ENCODE measurements at regions not wholly inside any gene's neighbourhood (a gene's known extent, or its start where the extent isn't known, plus 50 kb on each side); places are given as distances from the start of the nearest gene placed in this dataset.

DNA sequence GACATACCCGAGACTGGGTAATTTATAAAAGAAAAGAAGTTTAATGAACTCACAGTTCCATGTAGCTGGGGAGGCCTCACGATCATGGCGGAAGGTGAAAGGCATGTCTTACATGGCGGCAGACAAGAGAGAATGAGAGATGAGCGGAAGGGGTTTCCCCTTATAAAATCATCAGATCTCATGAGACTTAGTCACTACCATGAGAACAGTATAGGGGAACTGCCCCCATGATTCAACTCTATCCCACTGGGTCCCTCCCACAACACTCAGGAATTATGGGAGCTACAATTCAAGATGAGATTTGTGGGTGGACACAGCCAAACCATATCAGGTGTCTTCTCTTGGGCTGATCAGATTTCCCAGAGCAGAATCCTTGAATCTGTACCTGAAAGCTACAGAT, 617.3 kb upstream of the ID2 start:
- Histone ChIP-seq H3K27ac (ENCODE audit: low read depth) (no peak overlapping the region), H3K4me1 (ENCODE audit: insufficient read depth) (no peaks in the 10 kb centered on the region), H3K4me3 (ENCODE audit: low read depth, low read length) (no peak overlapping the region), H3K36me3 (ENCODE audit: insufficient read depth) (no peaks in the 10 kb centered on the region)
- WGBS = 96% methylated on average over 5 of the region's 5 CpGs
- no peak for DNase-seq (ENCODE audit: extremely low spot score)

DNA sequence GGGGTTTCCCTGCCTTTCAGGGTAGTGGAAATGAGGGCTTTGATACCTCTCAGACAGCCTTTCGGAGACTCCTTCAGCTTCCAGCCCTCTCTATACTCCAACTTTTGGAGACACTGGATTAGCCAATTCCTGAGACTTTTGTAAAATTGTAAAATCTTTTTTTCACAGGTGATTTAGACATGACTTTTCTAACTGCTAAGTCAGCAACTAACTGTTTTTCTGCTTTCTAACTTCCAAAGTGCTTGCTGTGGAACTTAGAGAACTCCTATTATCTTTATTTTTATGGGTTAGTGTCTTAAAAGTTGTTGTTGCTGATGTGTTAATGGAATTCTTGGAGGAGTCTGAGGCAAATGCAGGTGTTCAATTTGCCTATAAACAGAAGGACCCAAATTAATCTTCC, 616.7 kb upstream of the ID2 start:
- 97% methylated on average over 1 of the region's 1 CpG for WGBS
- no peak for DNase-seq (ENCODE audit: extremely low spot score)
- no peak overlapping the region for H3K4me3 ChIP-seq (ENCODE audit: low read depth, low read length)
- no peaks in the 10 kb centered on the region for H3K4me1 ChIP-seq (ENCODE audit: insufficient read depth)
- H3K27ac ChIP-seq (ENCODE audit: low read depth) = no peak overlapping the region
- no peaks in the 10 kb centered on the region for H3K36me3 ChIP-seq (ENCODE audit: insufficient read depth)

DNA sequence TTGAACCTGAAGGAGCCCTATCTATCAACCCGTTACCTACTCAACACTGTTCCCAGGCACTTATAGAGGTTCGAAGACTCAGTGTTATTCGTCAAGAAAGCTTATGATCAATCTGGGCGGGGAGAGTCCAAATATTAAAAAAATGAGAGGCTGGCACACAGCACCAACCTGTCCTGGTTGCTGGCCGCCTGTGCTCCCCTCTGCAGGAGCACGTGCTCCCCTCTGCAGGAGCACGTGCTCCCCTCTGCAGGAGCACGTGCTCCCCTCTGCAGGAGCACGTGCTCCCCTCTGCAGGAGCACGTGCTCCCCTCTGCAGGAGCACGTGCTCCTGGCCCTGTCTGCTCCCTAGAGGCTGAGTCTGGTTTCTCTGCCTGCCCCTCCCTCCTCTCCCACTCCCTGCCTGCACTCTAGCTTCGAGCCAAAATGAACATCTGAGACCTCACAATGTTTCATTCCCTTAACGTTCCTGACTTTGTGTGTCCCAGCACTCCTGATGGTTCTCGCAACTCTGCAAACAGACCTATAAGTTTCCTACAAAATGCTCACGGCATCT, 614.0 kb upstream of the ID2 start:
- no peaks in the 10 kb centered on the region for H3K36me3 ChIP-seq (ENCODE audit: insufficient read depth)
- DNase-seq (ENCODE audit: extremely low spot score) = no peak
- 76% methylated on average over 15 of the region's 15 CpGs for WGBS
- no peaks in the 10 kb centered on the region for H3K4me1 ChIP-seq (ENCODE audit: insufficient read depth)
- H3K27ac ChIP-seq (ENCODE audit: low read depth) = no peak overlapping the region
- H3K4me3 ChIP-seq (ENCODE audit: low read depth, low read length) = no peak overlapping the region

- H3K4me3 ChIP-seq (ENCODE audit: low read depth, low read length) = no peak overlapping the region
- no peaks in the 10 kb centered on the region for H3K36me3 ChIP-seq (ENCODE audit: insufficient read depth)
- no peak overlapping the region for H3K27ac ChIP-seq (ENCODE audit: low read depth)
- 77% methylated on average over 1 of the region's 1 CpG for WGBS
- DNase-seq (ENCODE audit: extremely low spot score) = no peak
- no peaks in the 10 kb centered on the region for H3K4me1 ChIP-seq (ENCODE audit: insufficient read depth)
These were observed 608.9 kb upstream of the ID2 start for GRCh38 chr2:8072907-8073306.

- no peaks in the 10 kb centered on the region for H3K4me1 ChIP-seq (ENCODE audit: insufficient read depth)
- H3K4me3 ChIP-seq (ENCODE audit: low read depth, low read length) = no peak overlapping the region
- H3K36me3 ChIP-seq (ENCODE audit: insufficient read depth) = no peaks in the 10 kb centered on the region
- 91% methylated on average over 7 of the region's 7 CpGs for WGBS
- H3K27ac ChIP-seq (ENCODE audit: low read depth) = no peak overlapping the region
- no peak for DNase-seq (ENCODE audit: extremely low spot score)
These were observed 607.9 kb upstream of the ID2 start for GRCh38 chr2:8073916-8074315.

- Histone ChIP-seq H3K27ac (ENCODE audit: low read depth) (no peak overlapping the region), H3K4me3 (ENCODE audit: low read depth, low read length) (no peak overlapping the region), H3K36me3 (ENCODE audit: insufficient read depth) (no peaks in the 10 kb centered on the region), H3K4me1 (ENCODE audit: insufficient read depth) (no peaks in the 10 kb centered on the region)
- WGBS = 83% methylated on average over 6 of the region's 6 CpGs
- no peak for DNase-seq (ENCODE audit: extremely low spot score)
These were observed 605.2 kb upstream of the ID2 start for GRCh38 chr2:8076448-8077342.

DNA sequence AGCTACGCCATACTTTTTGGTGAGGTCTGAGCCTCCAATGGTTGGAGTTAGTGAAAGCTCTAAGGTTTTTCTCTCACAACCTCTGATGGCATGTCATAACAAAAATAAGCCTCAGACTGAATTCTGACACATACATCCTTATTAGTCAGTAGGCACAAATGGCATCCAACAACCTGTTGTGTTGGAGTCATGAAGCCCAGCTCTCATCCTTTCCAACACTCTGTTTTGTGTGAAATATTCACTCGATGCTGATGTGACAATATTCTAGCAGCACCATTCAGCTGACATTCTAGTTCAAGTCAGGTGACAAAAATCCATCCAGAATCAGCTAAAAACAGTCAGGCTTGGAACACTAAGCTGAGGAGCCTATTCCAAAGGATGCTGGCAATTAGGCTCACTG, 603.2 kb upstream of the ID2 start:
- 95% methylated on average over 2 of the region's 2 CpGs for WGBS

DNA sequence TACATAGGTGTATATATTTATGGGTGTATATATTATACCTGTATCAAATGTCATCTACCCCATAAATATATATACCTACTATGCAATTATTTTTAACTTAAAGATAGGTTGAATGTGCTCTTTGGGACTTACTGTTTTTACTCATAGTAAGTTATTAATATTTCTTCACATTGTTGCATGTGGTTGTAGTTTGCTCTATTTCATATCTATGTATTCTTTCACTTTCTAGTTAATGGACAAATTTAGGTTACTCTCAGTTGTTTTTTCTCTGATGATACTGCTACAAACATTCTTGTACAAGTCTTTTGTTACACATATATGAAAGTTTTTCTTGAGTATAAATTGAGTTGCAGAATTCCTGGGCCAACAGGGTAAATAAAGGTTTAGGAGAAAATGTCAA, 601.8 kb upstream of the ID2 start:
- DNase-seq (ENCODE audit: extremely low spot score) = no peak
- Histone ChIP-seq H3K36me3 (ENCODE audit: insufficient read depth) (no peaks in the 10 kb centered on the region), H3K27ac (ENCODE audit: low read depth) (no peak overlapping the region), H3K4me1 (ENCODE audit: insufficient read depth) (no peaks in the 10 kb centered on the region), H3K4me3 (ENCODE audit: low read depth, low read length) (no peak overlapping the region)

More for the DNA sequence above, 603.2 kb upstream of the ID2 start:
- Histone ChIP-seq H3K27ac (ENCODE audit: low read depth) (no peak overlapping the region), H3K36me3 (ENCODE audit: insufficient read depth) (no peaks in the 10 kb centered on the region), H3K4me1 (ENCODE audit: insufficient read depth) (no peaks in the 10 kb centered on the region), H3K4me3 (ENCODE audit: low read depth, low read length) (no peak overlapping the region)
- DNase-seq (ENCODE audit: extremely low spot score) = no peak

- H3K27ac ChIP-seq (ENCODE audit: low read depth) = no peak overlapping the region
- DNase-seq (ENCODE audit: extremely low spot score) = no peak
- no peaks in the 10 kb centered on the region for H3K4me1 ChIP-seq (ENCODE audit: insufficient read depth)
- H3K4me3 ChIP-seq (ENCODE audit: low read depth, low read length) = no peak overlapping the region
- WGBS = 94% methylated on average over 5 of the region's 5 CpGs
- H3K36me3 ChIP-seq (ENCODE audit: insufficient read depth) = no peaks in the 10 kb centered on the region
These were observed 600.7 kb upstream of the ID2 start for GRCh38 chr2:8081130-8081529.

GRCh38 chr2:8082840-8083239, 599.0 kb upstream of the ID2 start:
- no peak overlapping the region for H3K4me3 ChIP-seq (ENCODE audit: low read depth, low read length)
- H3K4me1 ChIP-seq (ENCODE audit: insufficient read depth) = no peaks in the 10 kb centered on the region
- no peak for DNase-seq (ENCODE audit: extremely low spot score)
- no peak overlapping the region for H3K27ac ChIP-seq (ENCODE audit: low read depth)
- WGBS = 96% methylated on average over 4 of the region's 4 CpGs
- H3K36me3 ChIP-seq (ENCODE audit: insufficient read depth) = no peaks in the 10 kb centered on the region

GRCh38 chr2:8086357-8086756, 595.5 kb upstream of the ID2 start:
- Histone ChIP-seq H3K4me3 (ENCODE audit: low read depth, low read length) (no peak overlapping the region), H3K36me3 (ENCODE audit: insufficient read depth) (no peaks in the 10 kb centered on the region), H3K4me1 (ENCODE audit: insufficient read depth) (no peaks in the 10 kb centered on the region), H3K27ac (ENCODE audit: low read depth) (no peak overlapping the region)
- WGBS = 95% methylated on average over 2 of the region's 2 CpGs
- no peak for DNase-seq (ENCODE audit: extremely low spot score)

GRCh38 chr2:8086796-8087479, 594.9 kb upstream of the ID2 start:
- H3K4me3 ChIP-seq (ENCODE audit: low read depth, low read length) = no peak overlapping the region
- H3K36me3 ChIP-seq (ENCODE audit: insufficient read depth) = no peaks in the 10 kb centered on the region
- no peak overlapping the region for H3K27ac ChIP-seq (ENCODE audit: low read depth)
- H3K4me1 ChIP-seq (ENCODE audit: insufficient read depth) = no peaks in the 10 kb centered on the region
- 94% methylated on average over 4 of the region's 4 CpGs for WGBS
- DNase-seq (ENCODE audit: extremely low spot score) = no peak

- no peak overlapping the region for H3K4me3 ChIP-seq (ENCODE audit: low read depth, low read length)
- H3K36me3 ChIP-seq (ENCODE audit: insufficient read depth) = no peaks in the 10 kb centered on the region
- WGBS = 96% methylated on average over 3 of the region's 3 CpGs
- DNase-seq (ENCODE audit: extremely low spot score) = no peak
- no peaks in the 10 kb centered on the region for H3K4me1 ChIP-seq (ENCODE audit: insufficient read depth)
- no peak overlapping the region for H3K27ac ChIP-seq (ENCODE audit: low read depth)
These were observed 594.4 kb upstream of the ID2 start for GRCh38 chr2:8087480-8087840.

- Histone ChIP-seq H3K4me3 (ENCODE audit: low read depth, low read length) (no peak overlapping the region), H3K4me1 (ENCODE audit: insufficient read depth) (no peaks in the 10 kb centered on the region), H3K27ac (ENCODE audit: low read depth) (no peak overlapping the region), H3K36me3 (ENCODE audit: insufficient read depth) (no peaks in the 10 kb centered on the region)
- 93% methylated on average over 1 of the region's 1 CpG for WGBS
- DNase-seq (ENCODE audit: extremely low spot score) = no peak
These were observed 593.0 kb upstream of the ID2 start for GRCh38 chr2:8088810-8089209.
